ENCODE measurements at regions not wholly inside any gene's neighbourhood (a gene's known extent, or its start where the extent isn't known, plus 50 kb on each side); places are given as distances from the start of the nearest gene placed in this dataset.

DNA sequence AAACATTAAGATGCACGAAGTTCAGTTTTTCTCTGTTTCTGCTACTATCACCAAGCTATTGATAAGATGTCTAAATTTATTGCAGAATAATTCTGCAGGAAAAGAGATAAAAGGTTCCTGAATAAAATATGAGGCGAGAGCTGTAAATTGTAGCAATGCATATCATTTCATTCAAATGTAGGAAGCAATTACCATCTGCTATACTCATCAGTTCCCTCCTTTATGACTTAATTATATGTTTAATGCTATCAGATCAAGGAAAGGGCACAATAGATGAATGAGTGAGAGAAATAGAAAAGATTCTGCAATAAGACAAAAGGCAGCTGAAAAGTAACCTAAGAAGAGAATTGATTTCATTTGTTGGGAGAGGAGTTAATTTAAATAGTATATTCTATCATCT, 108.2 kb upstream of the GALNT5 start:
- TF ChIP-seq MEF2A (IDR thresholded peaks at IDR 0.05; ENCODE audit: insufficient read depth, low read depth, low read length) (no peak), ZNF207 (IDR thresholded peaks at IDR 0.05; ENCODE audit: borderline replicate concordance) (no peak), ATF2 (IDR thresholded peaks at IDR 0.05; ENCODE audit: low read length) (no peak), CTCF (IDR thresholded peaks at IDR 0.05 in 2 of 3, conservative IDR thresholded peaks at IDR 0.05 in 1 of 3; ENCODE audit: control insufficient read depth in 2 of 3, extremely low read depth in 1 of 3, insufficient read depth in 1 of 3, low read depth in 3 of 3, low read length in 3 of 3) (no peak), RELA (IDR thresholded peaks at IDR 0.05; ENCODE audit: borderline replicate concordance, partially characterized antibody) (no peak), CREM (IDR thresholded peaks at IDR 0.05; ENCODE audit: low read depth) (no peak), POLR2A (IDR thresholded peaks at IDR 0.05; ENCODE audit: low read depth, low read length) (no peak), YY1 (IDR thresholded peaks at IDR 0.05; ENCODE audit: low read depth, low read length) (no peak), MXI1 (IDR thresholded peaks at IDR 0.05; ENCODE audit: low read depth, low read length) (no peak), POLR2AphosphoS5 (IDR thresholded peaks at IDR 0.05; ENCODE audit: low read length) (no peak), MYC (IDR thresholded peaks at IDR 0.05; ENCODE audit: insufficient read depth, insufficient read length, insufficient replicate concordance, low read length, severe bottlenecking) (no peak)
- TF ChIP-seq, protein P1, sequence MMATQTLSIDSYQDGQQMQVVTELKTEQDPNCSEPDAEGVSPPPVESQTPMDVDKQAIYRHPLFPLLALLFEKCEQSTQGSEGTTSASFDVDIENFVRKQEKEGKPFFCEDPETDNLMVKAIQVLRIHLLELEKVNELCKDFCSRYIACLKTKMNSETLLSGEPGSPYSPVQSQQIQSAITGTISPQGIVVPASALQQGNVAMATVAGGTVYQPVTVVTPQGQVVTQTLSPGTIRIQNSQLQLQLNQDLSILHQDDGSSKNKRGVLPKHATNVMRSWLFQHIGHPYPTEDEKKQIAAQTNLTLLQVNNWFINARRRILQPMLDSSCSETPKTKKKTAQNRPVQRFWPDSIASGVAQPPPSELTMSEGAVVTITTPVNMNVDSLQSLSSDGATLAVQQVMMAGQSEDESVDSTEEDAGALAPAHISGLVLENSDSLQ (IDR thresholded peaks at IDR 0.05), result no peak
- TF ChIP-seq, protein P2, sequence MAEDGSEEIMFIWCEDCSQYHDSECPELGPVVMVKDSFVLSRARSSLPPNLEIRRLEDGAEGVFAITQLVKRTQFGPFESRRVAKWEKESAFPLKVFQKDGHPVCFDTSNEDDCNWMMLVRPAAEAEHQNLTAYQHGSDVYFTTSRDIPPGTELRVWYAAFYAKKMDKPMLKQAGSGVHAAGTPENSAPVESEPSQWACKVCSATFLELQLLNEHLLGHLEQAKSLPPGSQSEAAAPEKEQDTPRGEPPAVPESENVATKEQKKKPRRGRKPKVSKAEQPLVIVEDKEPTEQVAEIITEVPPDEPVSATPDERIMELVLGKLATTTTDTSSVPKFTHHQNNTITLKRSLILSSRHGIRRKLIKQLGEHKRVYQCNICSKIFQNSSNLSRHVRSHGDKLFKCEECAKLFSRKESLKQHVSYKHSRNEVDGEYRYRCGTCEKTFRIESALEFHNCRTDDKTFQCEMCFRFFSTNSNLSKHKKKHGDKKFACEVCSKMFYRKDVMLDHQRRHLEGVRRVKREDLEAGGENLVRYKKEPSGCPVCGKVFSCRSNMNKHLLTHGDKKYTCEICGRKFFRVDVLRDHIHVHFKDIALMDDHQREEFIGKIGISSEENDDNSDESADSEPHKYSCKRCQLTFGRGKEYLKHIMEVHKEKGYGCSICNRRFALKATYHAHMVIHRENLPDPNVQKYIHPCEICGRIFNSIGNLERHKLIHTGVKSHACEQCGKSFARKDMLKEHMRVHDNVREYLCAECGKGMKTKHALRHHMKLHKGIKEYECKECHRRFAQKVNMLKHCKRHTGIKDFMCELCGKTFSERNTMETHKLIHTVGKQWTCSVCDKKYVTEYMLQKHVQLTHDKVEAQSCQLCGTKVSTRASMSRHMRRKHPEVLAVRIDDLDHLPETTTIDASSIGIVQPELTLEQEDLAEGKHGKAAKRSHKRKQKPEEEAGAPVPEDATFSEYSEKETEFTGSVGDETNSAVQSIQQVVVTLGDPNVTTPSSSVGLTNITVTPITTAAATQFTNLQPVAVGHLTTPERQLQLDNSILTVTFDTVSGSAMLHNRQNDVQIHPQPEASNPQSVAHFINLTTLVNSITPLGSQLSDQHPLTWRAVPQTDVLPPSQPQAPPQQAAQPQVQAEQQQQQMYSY (CRISPR knock-in tag; IDR thresholded peaks at IDR 0.05), result no peak
